ENCODE measurements at regions not wholly inside any gene's neighbourhood (a gene's known extent, or its start where the extent isn't known, plus 50 kb on each side); places are given as distances from the start of the nearest gene placed in this dataset.
A peak's percentile ranks its signal among the peaks of the same experiment; 100 is the strongest.

DNA sequence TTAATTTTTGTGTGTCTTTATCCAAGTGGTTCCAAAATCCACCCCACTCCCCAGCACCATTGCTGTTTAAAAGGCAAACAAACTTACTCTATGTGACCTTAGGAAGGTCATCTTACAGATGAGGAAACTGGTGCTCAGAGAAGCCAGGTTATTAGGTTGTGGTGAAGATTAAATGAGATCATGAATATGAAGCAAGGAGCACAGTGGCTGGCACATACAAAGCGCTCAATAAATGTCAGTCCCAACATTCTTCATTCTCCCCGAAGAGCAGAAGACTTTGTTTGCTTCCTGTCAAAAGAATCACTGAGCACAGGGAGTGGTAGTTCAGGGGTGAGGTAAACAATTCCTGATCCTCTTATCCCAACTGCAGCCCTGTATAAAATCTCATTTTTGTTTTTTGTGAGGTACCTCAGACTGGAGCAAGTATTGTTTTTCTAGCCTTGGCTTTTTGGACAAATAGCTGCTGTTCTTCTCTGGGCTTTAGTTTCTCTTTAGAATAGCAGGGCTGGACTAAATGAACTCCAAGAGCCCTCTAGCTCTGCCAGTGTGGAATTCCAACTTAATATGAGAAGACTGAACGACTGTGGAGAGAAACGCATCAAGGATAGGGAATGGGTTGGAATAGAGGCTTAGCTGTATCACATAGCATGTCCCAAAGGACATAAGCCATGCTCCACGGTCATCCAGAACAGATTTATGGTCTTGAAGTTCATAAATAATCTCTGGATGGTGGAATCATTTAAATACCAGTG lies 455.3 kb upstream of the USP24 start:
- peak; percentile 20 for DNase-seq (ENCODE audit: low spot score)

GRCh38 chr1:55669293-55669692 lies 454.1 kb upstream of the USP24 start:
- DNase-seq (ENCODE audit: low spot score): peak; percentile 33

DNA sequence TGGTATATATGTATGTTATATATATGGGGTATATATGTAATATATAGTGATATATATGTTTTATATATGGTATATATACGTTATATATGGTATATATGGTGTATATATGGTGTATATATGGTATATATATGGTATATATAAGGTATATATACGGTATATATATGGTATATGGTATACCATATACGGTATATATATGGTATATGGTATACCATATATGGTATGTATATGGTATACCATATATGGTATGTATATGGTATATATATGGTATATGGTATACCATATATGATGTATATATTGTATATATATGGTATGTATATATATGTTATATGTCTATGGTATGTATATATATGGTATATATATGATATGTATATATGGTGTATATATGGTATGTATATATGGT lies 447.7 kb upstream of the USP24 start:
- no peak for DNase-seq (ENCODE audit: low spot score)

- DNase-seq (ENCODE audit: low spot score): no peak
These were observed 443.8 kb upstream of the USP24 start for GRCh38 chr1:55658917-55659316.

DNA sequence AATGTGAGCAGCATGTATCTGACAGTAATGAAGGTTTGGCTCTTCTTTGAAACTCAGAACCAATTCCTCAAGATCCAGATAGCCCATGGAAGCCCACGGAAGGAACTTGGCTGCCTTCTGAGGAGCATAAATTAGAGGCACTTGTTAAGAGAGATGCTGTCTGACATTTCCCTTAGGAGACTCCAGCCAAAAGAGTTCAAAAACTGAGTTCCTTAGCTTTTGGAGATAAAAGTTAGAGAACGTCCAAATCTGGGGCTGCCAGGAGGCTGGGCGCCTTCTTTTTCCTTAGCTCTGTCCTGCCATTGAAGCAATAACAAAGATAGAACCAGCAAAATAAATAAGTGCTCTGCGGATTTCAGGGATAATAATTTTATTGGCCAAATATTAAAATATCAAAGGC lies 439.6 kb upstream of the USP24 start:
- DNase-seq (ENCODE audit: low spot score): no peak

GRCh38 chr1:55654171-55654570 lies 439.0 kb upstream of the USP24 start:
- no peak for DNase-seq (ENCODE audit: low spot score)

DNA sequence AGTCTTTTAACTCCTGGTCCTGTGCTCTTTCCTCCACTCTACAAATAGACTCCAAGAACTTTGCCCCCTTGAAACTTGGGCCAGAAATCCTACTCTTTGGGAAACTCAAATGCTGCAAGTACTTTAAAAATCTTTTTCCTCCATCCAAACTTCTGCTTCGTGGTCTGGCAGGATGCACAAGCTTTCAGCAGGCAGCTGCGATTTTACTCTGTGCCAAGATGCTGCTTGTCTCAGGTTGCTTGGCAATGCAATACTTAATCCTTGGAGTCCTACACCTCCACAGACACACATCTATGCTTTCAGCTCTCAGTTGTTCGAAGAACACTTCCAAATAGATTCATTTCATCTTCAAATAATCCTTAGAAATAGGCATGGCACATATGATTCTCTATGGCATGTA lies 435.3 kb upstream of the USP24 start:
- DNase-seq (ENCODE audit: low spot score): no peak

- DNase-seq (ENCODE audit: low spot score): no peak
These were observed 431.0 kb upstream of the USP24 start for GRCh38 chr1:55646181-55646580.

- DNase-seq (ENCODE audit: low spot score): no peak
These were observed 430.1 kb upstream of the USP24 start for GRCh38 chr1:55645270-55645669.

- no peak for DNase-seq (ENCODE audit: low spot score)
These were observed 426.8 kb upstream of the USP24 start for GRCh38 chr1:55641947-55642346.

GRCh38 chr1:55640708-55641473 lies 425.7 kb upstream of the USP24 start:
- peak; percentile 85 for DNase-seq (ENCODE audit: low spot score)

DNA sequence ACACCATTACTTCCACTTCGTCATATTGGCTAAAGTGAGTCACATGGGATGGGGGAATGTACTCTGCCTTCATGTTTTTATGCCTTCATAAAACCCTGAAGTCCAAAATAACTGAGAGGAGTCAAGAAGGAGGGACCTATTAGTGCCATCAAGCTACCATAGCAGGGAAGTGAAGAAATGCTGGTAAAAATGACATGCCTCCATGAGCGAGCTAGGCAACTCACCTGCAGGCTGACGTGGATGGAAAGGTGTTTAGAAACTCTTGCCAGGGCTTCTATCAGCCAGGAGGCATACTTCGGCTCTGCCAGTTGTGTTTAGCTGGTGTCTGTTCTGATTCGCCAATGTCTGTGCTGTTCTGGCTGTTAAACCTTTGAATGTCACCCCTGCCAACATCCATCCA lies 424.4 kb upstream of the USP24 start:
- no peak for DNase-seq (ENCODE audit: low spot score)

DNA sequence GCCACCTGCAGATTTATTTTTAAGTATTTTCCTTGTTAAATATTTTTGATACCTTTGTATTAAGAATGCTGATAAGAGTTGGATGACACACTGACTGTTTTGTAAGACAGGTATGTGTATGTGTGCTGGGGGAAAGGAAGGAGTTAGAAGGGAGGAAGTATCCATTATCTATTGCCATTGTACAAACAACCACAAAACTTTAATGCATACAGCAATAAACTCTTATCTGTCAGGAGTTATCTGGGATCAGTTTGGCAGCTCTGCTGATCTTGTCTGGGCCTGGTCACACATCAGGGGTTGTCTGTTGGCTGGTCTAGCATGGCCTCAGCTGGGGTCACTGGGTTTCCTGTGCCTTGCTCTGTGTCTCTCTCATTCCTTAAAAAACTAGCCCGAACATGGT lies 423.9 kb upstream of the USP24 start:
- DNase-seq (ENCODE audit: low spot score): no peak

GRCh38 chr1:55636696-55637095 lies 421.5 kb upstream of the USP24 start:
- DNase-seq (ENCODE audit: low spot score): no peak

DNA sequence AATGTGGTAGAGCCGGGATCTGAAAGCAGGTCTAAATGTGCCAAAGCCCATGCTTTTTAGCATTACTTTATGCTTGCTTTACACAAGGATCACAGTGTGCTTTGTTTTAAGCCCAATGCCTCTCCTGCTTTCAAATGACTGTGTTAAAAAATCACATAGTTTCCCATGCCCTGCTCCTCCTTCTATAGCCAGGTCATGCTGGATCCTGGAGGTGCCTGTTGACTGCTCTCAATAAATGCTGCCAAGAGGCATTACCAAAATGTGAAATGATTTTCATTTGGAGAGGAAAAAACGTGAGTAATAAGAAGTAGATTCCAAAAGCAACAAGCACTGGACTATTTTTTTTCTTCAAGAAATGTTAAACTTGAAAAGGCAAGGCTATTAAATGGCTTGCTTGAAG lies 420.7 kb upstream of the USP24 start:
- DNase-seq (ENCODE audit: low spot score): peak; percentile 33

- no peak for DNase-seq (ENCODE audit: low spot score)
These were observed 419.4 kb upstream of the USP24 start for GRCh38 chr1:55634516-55634915.

- no peak for DNase-seq (ENCODE audit: low spot score)
These were observed 417.7 kb upstream of the USP24 start for GRCh38 chr1:55632906-55633305.

DNA sequence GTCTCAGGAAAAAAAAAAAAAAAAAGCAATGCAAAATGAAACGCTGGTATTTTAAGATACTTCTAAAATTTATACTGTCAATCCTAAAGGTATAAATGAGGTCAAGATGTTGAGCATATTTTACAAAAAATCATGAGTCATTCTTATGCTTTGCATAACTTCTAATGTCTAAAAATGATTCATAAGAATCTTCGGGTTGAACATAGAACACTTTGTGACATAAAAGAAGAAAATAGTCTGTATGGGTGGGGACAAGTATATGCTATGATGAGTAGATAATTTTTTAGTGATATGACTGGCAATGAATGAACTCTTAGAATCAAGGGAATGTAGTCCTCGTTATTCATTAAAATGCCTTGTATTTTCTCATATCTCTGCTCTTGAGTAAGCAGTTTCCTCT lies 416.9 kb upstream of the USP24 start:
- DNase-seq (ENCODE audit: low spot score): peak; percentile 60

DNA sequence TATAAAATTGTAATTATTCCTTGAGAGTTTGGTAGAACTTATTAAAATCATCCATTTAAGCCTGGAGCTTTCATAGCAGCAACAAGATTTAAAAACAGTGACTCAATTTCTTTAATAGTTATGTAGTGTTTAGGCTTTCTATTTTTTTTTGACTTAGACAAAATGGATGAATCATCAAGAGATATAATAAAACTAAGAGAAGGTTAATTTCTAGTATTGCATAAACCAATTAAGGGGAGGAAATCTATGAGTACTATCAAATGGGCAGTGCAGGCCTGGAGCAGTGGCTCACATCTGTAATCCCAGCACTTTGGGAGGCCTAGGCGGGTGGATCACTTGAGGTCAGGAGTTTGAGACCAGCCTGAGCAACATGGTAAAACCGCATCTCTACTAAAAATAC lies 416.3 kb upstream of the USP24 start:
- DNase-seq (ENCODE audit: low spot score): peak; percentile 20

GRCh38 chr1:55626326-55626725 lies 411.2 kb upstream of the USP24 start:
- DNase-seq (ENCODE audit: low spot score): no peak

GRCh38 chr1:55624766-55625165 lies 409.6 kb upstream of the USP24 start:
- no peak for DNase-seq (ENCODE audit: low spot score)

DNA sequence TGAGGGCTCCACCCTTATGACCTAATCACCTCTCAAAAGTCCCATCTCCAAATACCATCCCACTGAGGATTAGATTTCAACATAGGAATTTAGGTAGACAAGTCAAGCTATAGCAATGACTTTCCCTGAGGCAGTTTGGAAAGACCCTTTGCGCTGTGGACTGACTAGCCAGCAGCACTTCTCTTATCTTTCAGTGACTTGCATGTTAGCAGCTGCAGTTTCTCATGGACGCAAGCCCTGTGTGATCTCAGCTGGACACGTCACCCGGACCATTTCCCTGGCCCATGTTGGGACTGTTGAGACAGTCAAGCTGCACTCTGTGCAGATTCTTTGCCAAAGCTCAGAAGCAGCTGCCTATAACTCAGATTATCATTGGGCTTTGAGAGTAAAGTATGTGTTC lies 408.1 kb upstream of the USP24 start:
- no peak for DNase-seq (ENCODE audit: low spot score)

GRCh38 chr1:55622074-55622473 lies 406.9 kb upstream of the USP24 start:
- DNase-seq (ENCODE audit: low spot score): no peak

GRCh38 chr1:55618199-55618598 lies 403.0 kb upstream of the USP24 start:
- DNase-seq (ENCODE audit: low spot score): no peak

Data from GM03348 (cell line).